NB4 (cell line): ENCODE measurements at regions not wholly inside any gene's neighbourhood (a gene's known extent, or its start where the extent isn't known, plus 50 kb on each side); places are given as distances from the start of the nearest gene placed in this dataset.

Experiments
- DNase-seq: peaks from one replicate; pipeline ENCODE4 v3.0.0; 2010; ENCODE audit warnings: low read depth
- H3K4me3 ChIP-seq: one replicate; pipeline ENCODE4 v1.5.1; 2011; ENCODE audit warnings: mild to moderate bottlenecking, low read depth, low read length, moderate library complexity
- CTCF ChIP-seq: IDR thresholded peaks from one replicate; pipeline ENCODE4 v1.5.1; 2012; ENCODE audit warnings: low read depth, low read length
- MYC ChIP-seq: IDR thresholded peaks from 2 replicates; pipeline ENCODE4 v1.6.1; 2011; ENCODE audit warnings: low read depth, low read length
- POLR2A ChIP-seq: IDR thresholded peaks from 2 replicates; pipeline ENCODE4 v1.6.1; 2011; ENCODE audit warnings: mild to moderate bottlenecking; ENCODE audit not compliant: insufficient read length; ENCODE audit errors: extremely low read depth
- TF ChIP-seq, protein P1 (sequence below): IDR thresholded peaks from 2 replicates; pipeline ENCODE4 v1.6.1; 2011; ENCODE audit warnings: low read depth, low read length

DNA sequence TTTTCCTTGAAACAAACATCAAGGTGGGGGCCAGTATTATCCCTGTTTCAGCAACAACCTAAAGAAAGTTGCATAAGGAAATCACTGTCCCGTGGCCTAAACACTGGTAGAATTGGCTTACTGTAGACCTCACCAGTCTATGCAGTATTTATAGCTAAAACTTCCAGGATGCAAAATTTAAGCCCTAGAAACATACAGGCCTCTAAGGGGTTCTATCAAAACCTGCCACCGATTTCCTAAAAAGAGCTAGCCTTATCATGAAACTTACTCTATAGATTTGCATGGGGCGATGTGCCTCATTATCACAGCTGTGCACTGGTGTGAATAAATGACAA, 84.3 kb upstream of the FOXQ1 start:
- TF ChIP-seq POLR2A (no peak), CTCF (no peak), MYC (no peak)
- TF ChIP-seq, protein P1, sequence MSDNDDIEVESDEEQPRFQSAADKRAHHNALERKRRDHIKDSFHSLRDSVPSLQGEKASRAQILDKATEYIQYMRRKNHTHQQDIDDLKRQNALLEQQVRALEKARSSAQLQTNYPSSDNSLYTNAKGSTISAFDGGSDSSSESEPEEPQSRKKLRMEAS, result no peak
- no peak for DNase-seq
- no peak overlapping the region for H3K4me3 ChIP-seq

DNA sequence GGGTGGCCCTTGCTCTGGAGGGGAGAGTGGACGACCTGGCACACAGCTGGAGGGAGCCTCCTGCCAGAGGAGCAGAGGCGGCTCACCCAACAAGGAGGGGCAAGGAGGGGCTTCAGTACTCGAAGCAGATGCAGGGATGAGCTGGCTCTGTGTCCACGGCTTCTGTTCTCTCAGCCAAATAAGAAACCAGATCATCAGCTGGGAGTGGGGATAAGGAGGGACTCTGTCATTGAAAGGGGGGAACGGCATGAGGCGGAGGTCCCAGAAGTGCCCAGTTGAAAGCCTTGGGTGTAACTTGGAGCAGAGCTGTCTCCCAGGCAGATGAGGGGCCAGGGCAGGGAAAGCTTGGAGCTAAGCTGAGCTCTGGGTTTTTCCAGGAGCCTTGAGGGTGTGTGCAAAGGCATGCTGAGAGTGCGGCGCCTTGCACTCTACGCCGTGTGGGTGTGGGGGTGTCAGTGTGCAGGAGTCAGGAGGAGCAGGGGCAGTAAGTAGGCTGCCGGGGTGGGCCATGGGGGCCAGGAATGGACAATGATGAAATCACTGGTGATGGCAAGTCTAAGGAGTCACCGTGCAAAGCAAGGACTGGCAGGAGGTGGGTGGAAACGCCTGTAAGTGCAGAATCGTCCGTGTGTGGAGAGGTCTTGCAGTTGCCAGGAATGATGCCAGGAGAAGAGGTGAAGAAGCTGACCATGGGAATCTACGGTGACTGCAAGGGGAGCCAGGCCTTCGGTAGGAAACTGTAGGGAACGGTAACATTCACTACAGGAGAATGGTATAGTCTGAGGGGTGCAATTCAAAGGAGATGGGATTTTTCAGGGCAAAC, 85.4 kb upstream of the FOXQ1 start:
- DNase-seq, result no peak
- TF ChIP-seq MYC (no peak), CTCF (no peak), POLR2A (no peak)
- TF ChIP-seq, protein P1, result no peak
- H3K4me3 ChIP-seq, result no peak overlapping the region

DNA sequence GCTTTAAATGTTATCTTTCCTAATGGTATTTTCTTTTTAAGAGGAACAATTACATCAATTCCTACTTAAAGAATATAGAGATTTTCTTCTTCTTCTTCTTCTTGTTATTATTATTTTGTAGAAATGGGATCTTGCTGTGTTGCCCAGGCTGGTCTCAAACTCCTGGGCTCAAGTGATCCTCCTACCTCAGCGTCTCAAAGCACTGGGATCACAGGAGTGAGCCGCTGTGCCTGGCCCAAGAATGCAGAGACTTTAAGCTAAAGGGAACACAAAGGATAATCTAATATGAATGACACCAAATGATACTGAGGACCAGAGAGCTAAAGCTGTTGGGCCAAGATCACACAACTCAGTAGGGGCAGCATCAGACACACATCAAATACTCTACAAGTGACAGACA, 87.4 kb upstream of the FOXQ1 start:
- H3K4me3 ChIP-seq, result no peak overlapping the region
- DNase-seq, result no peak
- no peak for TF ChIP-seq POLR2A

GRCh38 chr6:1222728-1223595, 88.9 kb upstream of the FOXQ1 start:
- DNase-seq, result no peak
- H3K4me3 ChIP-seq, result no peak overlapping the region
- TF ChIP-seq MYC (no peak), POLR2A (no peak), CTCF (no peak)
- TF ChIP-seq, protein P1, result no peak

GRCh38 chr6:1217396-1217795, 94.5 kb upstream of the FOXQ1 start:
- TF ChIP-seq, protein P1, result no peak
- TF ChIP-seq POLR2A (no peak), MYC (no peak), CTCF (no peak)
- H3K4me3 ChIP-seq, result no peak overlapping the region
- DNase-seq, result no peak

DNA sequence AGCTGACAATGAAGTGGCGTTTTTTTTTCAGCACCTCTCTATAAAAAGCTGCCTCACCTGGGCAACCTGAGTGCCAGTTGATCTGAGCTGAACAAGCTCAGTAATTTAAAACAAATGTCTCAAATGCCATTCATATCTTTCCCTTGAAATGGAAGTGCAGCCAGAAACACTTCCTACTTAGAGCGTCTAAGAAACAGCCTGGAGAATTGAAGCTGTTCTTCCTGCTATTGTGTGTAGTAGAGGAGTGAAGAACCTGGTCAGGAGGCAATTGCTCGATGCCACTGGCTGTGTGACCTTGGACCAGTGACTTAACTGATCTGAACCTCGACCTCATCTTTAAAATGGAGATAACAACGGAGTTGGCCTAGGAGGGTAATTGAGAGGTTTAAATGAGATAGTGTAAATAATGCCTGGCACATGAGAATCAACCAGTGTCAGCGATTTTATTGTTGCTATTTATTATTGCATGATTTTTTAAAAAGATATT, 95.4 kb upstream of the FOXQ1 start:
- no peak overlapping the region for H3K4me3 ChIP-seq
- no peak for DNase-seq
- no peak for TF ChIP-seq CTCF
- TF ChIP-seq, protein P1, result no peak
- TF ChIP-seq MYC, result no peak
- TF ChIP-seq POLR2A, result no peak
